Urothelium cell line (cell line): ENCODE measurements at regions not wholly inside any gene's neighbourhood (a gene's known extent, or its start where the extent isn't known, plus 50 kb on each side); places are given as distances from the start of the nearest gene placed in this dataset.
"Not testable (repeated sequence)": the region's sequence is repeated elsewhere in the genome, so short reads cannot be mapped to it uniquely, and the experiment has no call there.

Source experiments
- DNase-seq: peaks from one replicate; pipeline ENCODE4 v3.0.0; 2011; ENCODE audit warnings: low spot score, mixed read lengths
- FAIRE-seq: peaks from 2 replicates; lab custom pipeline; 2011; peaks lifted over from hg19 to GRCh38; lab: Jason Lieb, UNC

GRCh38 chr1:242662886-242663285, 138.4 kb upstream of the PLD5 start:
- FAIRE-seq (no peak), DNase-seq (no peak)

- not testable (repeated sequence) for DNase-seq, FAIRE-seq
Measured at GRCh38 chr1:242653772-242654171, 129.3 kb upstream of the PLD5 start.

GRCh38 chr1:242651817-242652216, 127.3 kb upstream of the PLD5 start:
- no peak for FAIRE-seq

GRCh38 chr1:242641461-242641860, 117.0 kb upstream of the PLD5 start:
- no peak for DNase-seq
- no peak for FAIRE-seq

More at GRCh38 chr1:242651817-242652216, 127.3 kb upstream of the PLD5 start:
- no peak for DNase-seq

- FAIRE-seq (no peak), DNase-seq (no peak)
Measured at GRCh38 chr1:242639104-242639503, 114.6 kb upstream of the PLD5 start.

- FAIRE-seq (no peak), DNase-seq (no peak)
Measured at GRCh38 chr1:242634732-242635131, 110.2 kb upstream of the PLD5 start.

GRCh38 chr1:242629396-242629795, 104.9 kb upstream of the PLD5 start:
- FAIRE-seq: no peak

GRCh38 chr1:242623756-242624155, 99.3 kb upstream of the PLD5 start:
- DNase-seq (no peak), FAIRE-seq (no peak)

More at GRCh38 chr1:242629396-242629795, 104.9 kb upstream of the PLD5 start:
- peak; percentile 16 for DNase-seq

- DNase-seq (no peak), FAIRE-seq (no peak)
Measured at GRCh38 chr1:242623119-242623518, 98.6 kb upstream of the PLD5 start.

- FAIRE-seq: no peak
Measured at GRCh38 chr1:242613266-242613815, 88.8 kb upstream of the PLD5 start.

GRCh38 chr1:242610209-242610608, 85.7 kb upstream of the PLD5 start:
- DNase-seq: no peak
- FAIRE-seq: no peak

More at GRCh38 chr1:242613266-242613815, 88.8 kb upstream of the PLD5 start:
- DNase-seq: no peak

GRCh38 chr1:242605521-242605920, 81.0 kb upstream of the PLD5 start:
- DNase-seq (no peak), FAIRE-seq (no peak)

GRCh38 chr1:242602001-242602400, 77.5 kb upstream of the PLD5 start:
- FAIRE-seq (no peak), DNase-seq (no peak)

- not testable (repeated sequence) for FAIRE-seq, DNase-seq
Measured at GRCh38 chr1:242593756-242594155, 69.3 kb upstream of the PLD5 start.

GRCh38 chr1:242586360-242586680, 61.8 kb upstream of the PLD5 start:
- DNase-seq: no peak

GRCh38 chr1:242585616-242586359, 61.3 kb upstream of the PLD5 start:
- DNase-seq: no peak
- FAIRE-seq: no peak

More at GRCh38 chr1:242586360-242586680, 61.8 kb upstream of the PLD5 start:
- FAIRE-seq: no peak

GRCh38 chr1:242582669-242583068, 58.2 kb upstream of the PLD5 start:
- DNase-seq (no peak), FAIRE-seq (no peak)

- DNase-seq (no peak), FAIRE-seq (no peak)
Measured at GRCh38 chr1:242579528-242580235, 55.2 kb upstream of the PLD5 start.
